ENCODE measurements at regions not wholly inside any gene's neighbourhood (a gene's known extent, or its start where the extent isn't known, plus 50 kb on each side); places are given as distances from the start of the nearest gene placed in this dataset.

GRCh38 chr7:98559219-98559618, 57.9 kb upstream of the NPTX2 start:
- Histone ChIP-seq H3K9me3 (replicated peaks; ENCODE audit: insufficient read depth, low read length) (no peaks in the 10 kb centered on the region), H4K20me1 (ENCODE audit: insufficient read depth, low read length) (no peaks in the 10 kb centered on the region), H3K27me3 (replicated peaks; ENCODE audit: insufficient read depth, low read length) (no peaks in the 10 kb centered on the region), H2AFZ (ENCODE audit: low read length) (no peak overlapping the region), H3K9me2 (replicated peaks; ENCODE audit: insufficient read depth, low read length) (no peaks in the 10 kb centered on the region), H3K4me3 (ENCODE audit: low read length) (no peak overlapping the region), H3K36me3 (replicated peaks; ENCODE audit: insufficient read depth, low read length) (no peaks in the 10 kb centered on the region), H3K4me1 (ENCODE audit: low read length) (no peaks in the 10 kb centered on the region), H3F3A (ENCODE audit: insufficient read depth, low read length) (no peaks in the 10 kb centered on the region), H3K9ac (ENCODE audit: low read length) (no peak overlapping the region), H3K4me2 (ENCODE audit: low read depth, low read length) (no peak overlapping the region), H3K27ac (ENCODE audit: low read length) (no peak overlapping the region), H3K79me2 (ENCODE audit: low read length) (no peaks in the 10 kb centered on the region)
- no peak for DNase-seq
- no peak for TF ChIP-seq EZH2 (optimal IDR thresholded peaks at IDR 0.05; ENCODE audit: low read depth, low read length)
- no peak for TF ChIP-seq EZH2phosphoT487 (IDR thresholded peaks at IDR 0.05; ENCODE audit: low read length)
- no peak for TF ChIP-seq CTCF (IDR thresholded peaks at IDR 0.05; ENCODE audit: low read length)

- Histone ChIP-seq H3K4me1 (ENCODE audit: low read length) (no peaks in the 10 kb centered on the region), H2AFZ (ENCODE audit: low read length) (no peak overlapping the region), H3K79me2 (ENCODE audit: low read length) (no peaks in the 10 kb centered on the region), H3K4me2 (ENCODE audit: low read depth, low read length) (no peak overlapping the region), H3K27me3 (replicated peaks; ENCODE audit: insufficient read depth, low read length) (no peaks in the 10 kb centered on the region), H3K4me3 (ENCODE audit: low read length) (no peak overlapping the region), H3K36me3 (replicated peaks; ENCODE audit: insufficient read depth, low read length) (no peaks in the 10 kb centered on the region), H3K9me3 (replicated peaks; ENCODE audit: insufficient read depth, low read length) (no peaks in the 10 kb centered on the region), H3K9ac (ENCODE audit: low read length) (no peak overlapping the region), H4K20me1 (ENCODE audit: insufficient read depth, low read length) (no peaks in the 10 kb centered on the region), H3K9me2 (replicated peaks; ENCODE audit: insufficient read depth, low read length) (no peaks in the 10 kb centered on the region), H3F3A (ENCODE audit: insufficient read depth, low read length) (no peaks in the 10 kb centered on the region), H3K27ac (ENCODE audit: low read length) (no peak overlapping the region)
- DNase-seq, result no peak
- TF ChIP-seq EZH2phosphoT487 (IDR thresholded peaks at IDR 0.05; ENCODE audit: low read length) (no peak), EZH2 (optimal IDR thresholded peaks at IDR 0.05; ENCODE audit: low read depth, low read length) (no peak), CTCF (IDR thresholded peaks at IDR 0.05; ENCODE audit: low read length) (no peak)
Measured at GRCh38 chr7:98557538-98558031, 59.5 kb upstream of the NPTX2 start.

GRCh38 chr7:98556288-98556687, 60.8 kb upstream of the NPTX2 start:
- Histone ChIP-seq H3K36me3 (replicated peaks; ENCODE audit: insufficient read depth, low read length) (no peaks in the 10 kb centered on the region), H3K9me3 (replicated peaks; ENCODE audit: insufficient read depth, low read length) (no peaks in the 10 kb centered on the region), H3K27me3 (replicated peaks; ENCODE audit: insufficient read depth, low read length) (no peaks in the 10 kb centered on the region), H3K9ac (ENCODE audit: low read length) (no peak overlapping the region), H3K4me3 (ENCODE audit: low read length) (no peak overlapping the region), H3K27ac (ENCODE audit: low read length) (no peak overlapping the region), H3K4me1 (ENCODE audit: low read length) (no peaks in the 10 kb centered on the region), H3K9me2 (replicated peaks; ENCODE audit: insufficient read depth, low read length) (no peaks in the 10 kb centered on the region), H2AFZ (ENCODE audit: low read length) (no peak overlapping the region), H3K79me2 (ENCODE audit: low read length) (no peaks in the 10 kb centered on the region), H3F3A (ENCODE audit: insufficient read depth, low read length) (no peaks in the 10 kb centered on the region), H4K20me1 (ENCODE audit: insufficient read depth, low read length) (no peaks in the 10 kb centered on the region), H3K4me2 (ENCODE audit: low read depth, low read length) (no peak overlapping the region)
- no peak for TF ChIP-seq EZH2phosphoT487 (IDR thresholded peaks at IDR 0.05; ENCODE audit: low read length)
- no peak for TF ChIP-seq EZH2 (optimal IDR thresholded peaks at IDR 0.05; ENCODE audit: low read depth, low read length)
- no peak for TF ChIP-seq CTCF (IDR thresholded peaks at IDR 0.05; ENCODE audit: low read length)
- DNase-seq, result no peak

All from MM.1S (cell line).